Hematopoietic multipotent progenitor cell treated with erythropoietin and hydrocortisone succinate and interleukin-3 and kit ligand, for 8 days (in vitro differentiated cells): ENCODE measurements at regions not wholly inside any gene's neighbourhood (a gene's known extent, or its start where the extent isn't known, plus 50 kb on each side); places are given as distances from the start of the nearest gene placed in this dataset.
"Not testable (repeated sequence)": the region's sequence is repeated elsewhere in the genome, so short reads cannot be mapped to it uniquely, and the experiment has no call there.

ENCODE experiments used
- DNase-seq: peaks from one replicate; pipeline ENCODE4 v3.0.0-alpha.2; 2015

DNA sequence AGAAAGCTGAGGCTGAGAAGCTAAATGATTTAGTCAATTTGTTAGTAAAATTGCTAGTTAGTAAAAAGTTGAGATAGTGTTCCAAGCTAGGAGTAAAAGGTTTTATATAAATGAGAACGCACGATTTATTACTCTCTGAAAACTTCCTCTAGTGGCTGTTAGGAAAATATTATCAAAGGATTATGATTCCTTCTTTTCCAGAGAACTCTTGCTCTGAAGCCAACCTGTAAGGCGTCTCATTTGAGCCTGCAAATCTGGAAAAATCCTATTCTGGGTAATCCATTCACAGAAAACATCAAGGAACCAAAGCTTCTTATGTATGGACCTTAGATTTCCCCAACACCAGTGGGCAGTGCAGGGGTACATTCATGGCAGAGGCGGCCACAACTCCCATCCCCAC lies 252.7 kb downstream of the SOD2 start:
- no peak for DNase-seq

DNA sequence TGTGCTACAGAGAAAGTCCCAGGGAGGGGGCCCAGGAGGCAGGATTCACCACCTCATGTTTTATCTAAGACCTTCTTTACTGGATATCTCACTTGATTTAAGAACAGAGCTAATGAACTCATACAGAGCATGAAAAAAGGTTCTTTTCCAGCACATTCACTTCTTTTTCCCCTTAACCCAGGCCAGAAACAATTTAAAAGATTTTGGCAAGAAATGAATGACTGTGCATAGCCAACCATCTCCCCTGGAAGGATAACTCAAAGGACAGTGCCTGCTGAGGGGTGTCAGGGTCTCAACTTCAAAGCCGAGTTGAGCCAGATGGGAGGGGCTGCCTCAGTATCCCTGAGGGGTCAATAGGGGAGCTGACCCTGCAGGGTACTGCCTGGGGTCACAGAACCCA lies 253.4 kb downstream of the SOD2 start:
- no peak for DNase-seq

DNA sequence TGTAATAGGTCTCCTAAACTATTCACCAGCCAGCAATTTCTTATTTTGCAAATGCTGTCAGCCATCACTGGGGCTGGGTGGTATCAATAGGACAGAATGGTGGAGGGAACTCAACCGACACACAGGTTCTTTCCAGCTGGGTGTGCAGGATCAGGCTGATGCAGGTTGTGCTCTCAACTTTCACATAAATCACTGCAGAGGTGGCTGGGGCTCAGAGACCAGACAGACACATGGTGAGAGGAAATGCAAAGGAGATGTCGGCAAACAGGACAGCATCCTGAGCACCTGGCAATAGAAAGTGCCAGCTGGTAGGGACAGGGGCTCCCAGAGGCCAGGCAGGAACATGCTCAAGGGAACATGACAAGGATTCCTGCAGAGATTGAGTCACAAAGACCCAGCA lies 254.9 kb downstream of the SOD2 start:
- DNase-seq = no peak

DNA sequence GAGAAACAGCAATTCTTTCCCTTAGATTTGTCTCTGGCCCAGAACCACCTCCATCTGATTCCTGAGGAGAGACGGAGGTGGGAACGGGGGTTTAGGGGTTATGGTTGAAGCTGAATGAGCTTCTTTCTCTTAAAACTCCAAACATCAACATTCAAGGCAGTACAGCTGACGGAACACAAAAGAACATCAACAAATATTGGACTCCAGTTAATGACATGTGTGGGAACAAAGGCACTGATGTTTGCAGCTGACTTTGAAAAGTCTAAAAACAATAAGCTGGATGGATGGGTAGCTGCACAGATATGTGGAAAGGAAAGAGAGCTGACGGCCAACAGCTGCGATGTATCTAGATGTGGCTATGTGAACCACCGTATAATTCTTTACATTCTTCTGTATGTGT lies 256.5 kb downstream of the SOD2 start:
- DNase-seq = no peak

DNA sequence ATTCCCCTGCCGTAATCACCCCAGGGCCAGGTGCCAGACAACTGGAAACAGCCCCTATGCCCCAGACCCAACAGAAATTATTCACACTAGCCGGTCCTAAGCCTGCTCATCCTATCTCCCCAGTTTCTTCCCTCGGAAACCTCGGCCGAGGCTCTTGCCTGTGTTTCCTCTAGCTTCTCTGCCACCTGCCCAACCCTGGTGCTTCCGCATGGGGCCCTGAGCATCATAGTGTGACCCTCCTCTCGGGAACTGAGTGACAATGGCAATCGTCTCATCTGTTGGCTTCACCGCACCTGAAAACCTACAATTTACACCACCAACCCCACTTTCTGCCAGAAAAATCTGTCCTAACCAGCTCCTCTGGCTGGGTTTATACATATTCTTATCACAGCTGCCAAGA lies 257.3 kb downstream of the SOD2 start:
- no peak for DNase-seq

DNA sequence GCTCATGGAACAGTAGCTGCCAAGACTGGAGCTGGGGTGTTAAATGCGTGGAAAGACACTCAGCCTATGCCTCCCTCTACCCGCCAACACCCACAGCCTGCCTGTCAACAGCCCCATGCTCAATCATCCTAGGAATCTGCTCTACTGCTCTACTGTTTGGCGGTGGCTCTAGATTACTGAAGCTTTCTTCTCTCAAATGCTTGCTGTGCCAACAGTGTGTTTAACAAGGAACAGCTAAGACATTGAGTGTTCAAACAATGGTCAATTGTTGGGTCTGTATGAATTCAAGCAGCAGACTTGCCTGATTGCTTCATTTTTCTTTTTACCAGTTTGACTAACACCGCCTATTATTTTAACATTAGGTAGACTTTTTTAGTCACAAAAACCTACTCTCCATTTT lies 258.6 kb downstream of the SOD2 start:
- DNase-seq = no peak

DNA sequence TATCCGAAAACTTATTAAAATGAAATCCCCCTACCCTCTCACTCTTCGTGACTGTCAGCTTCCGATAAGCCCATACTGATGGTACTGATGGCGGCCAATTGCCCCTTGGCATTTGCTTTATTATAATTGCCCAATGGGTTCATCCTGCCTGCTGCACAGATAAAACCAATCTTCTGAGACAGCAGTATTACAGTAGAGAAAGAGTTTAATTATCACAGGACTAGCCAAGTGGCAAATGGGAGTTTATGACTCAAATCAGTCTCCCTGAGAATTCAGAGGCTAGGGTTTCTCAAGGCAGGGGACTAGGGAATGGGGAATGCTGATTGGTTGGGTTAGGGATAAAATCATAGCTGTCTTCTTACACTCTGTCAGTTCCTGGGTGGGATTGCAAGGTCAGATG lies 259.5 kb downstream of the SOD2 start:
- no peak for DNase-seq

DNA sequence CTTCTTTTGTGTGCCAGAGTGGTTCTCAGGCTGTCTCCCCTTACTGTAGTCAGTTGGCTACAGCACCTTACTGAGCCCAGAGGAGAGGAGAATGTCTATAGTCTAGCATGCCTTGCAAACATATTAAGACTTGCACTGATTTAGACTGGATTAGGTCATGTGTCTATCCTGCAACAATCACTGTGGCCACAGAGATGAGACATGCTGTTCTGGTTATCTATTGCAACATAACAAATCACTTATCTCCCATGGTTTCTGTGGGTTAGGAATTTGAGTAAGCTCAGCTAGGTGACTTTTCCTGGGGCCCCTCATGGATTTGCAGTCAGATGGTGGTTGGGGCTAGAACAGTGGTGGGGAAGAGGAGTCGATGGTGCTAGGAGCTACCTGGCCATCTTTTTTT lies 261.3 kb downstream of the SOD2 start:
- no peak for DNase-seq

DNA sequence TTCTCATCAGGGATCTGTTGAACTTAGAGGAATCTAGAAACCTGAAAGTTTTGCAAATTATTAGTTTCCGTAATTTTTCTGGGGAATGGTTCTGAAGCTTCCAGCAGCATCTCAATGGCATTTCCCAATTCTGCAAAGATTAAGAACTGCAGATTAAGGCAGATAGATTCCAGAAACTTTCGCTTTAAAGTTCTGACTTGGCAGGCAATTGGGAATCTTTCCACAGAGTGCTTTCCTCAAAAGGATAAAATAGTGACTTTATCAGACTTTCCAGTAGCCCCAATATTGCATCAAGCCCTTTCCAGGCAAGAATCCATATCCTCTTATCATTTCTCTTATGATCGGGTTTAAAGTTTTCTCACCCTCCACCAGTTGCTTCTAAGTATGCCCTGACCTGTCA lies 261.1 kb downstream of the FNDC1 start:
- no peak for DNase-seq

DNA sequence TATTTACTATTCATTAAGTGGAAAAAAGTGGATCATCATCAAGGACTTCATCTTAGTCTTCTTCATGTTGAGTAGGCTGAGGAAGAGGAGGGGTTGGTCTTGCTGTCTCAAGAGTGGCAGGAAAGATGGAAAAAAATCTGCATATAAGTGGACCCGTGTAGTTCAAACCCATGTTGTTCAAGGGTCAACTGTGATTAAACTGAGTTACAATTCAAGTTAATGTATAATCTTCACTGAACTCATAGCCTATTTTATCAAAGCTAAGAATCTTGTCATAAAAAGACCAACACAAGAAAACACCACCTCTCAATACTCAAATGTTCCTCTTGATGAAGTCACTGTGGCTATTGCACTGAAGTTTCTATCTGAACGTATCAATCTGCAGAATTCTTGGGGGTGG lies 260.2 kb downstream of the FNDC1 start:
- DNase-seq = no peak

DNA sequence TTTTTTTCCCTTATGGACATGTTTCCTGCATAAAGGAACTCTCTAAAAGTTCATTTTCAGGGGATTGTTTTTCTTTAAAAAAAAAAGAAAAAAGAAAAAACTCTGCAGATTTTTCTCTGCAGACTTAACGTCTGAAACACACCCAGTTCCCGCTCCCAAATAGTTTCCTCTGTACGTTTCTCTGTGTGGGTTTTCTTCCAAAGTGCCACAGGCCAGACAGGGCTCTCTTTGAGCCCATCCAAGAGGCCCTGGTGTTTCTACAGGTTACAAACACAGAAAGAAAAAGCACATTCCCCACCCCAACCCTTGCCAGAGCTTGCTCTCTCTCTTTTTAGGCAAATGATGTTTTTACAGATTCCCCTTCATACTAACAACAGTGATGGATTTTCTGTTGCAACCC lies 258.6 kb downstream of the FNDC1 start:
- DNase-seq = no peak

DNA sequence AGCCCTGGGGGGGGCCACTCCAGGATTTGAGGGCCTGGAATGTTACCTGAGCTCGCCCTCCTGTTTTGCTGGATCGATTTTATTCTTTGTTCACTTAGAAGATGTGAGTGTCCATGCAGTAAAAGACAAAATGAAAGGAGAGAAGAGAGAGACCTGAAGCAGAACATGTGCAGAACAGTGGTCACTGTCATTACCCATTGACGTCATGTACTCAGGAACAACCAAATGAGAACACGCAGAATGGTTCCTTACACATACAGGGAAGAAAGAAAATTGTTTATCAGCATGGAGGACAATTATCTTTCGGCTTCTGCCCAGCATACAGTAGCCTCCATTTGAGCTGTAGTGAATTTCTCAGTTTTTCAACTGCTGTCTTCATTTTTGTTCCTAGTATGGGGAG lies 258.1 kb downstream of the FNDC1 start:
- no peak for DNase-seq

DNA sequence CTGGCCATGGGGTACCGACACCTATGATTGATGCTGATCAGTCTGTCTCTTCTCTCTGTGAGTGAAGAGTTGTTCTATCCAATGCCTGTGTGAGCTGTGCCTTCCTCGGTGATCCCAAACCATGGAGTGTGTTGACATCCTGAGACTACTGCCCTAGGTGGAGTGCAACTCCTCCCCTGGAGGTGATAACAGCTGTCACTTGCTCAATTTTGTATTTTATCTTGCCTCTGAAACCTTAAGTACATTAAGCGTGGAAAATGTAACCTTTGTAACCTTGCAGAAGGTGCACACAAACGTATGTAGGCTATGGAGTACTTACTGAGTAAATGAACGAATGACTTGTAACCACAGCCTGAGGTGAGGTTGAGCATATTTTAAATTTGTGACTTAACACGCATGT lies 256.2 kb downstream of the FNDC1 start:
- no peak for DNase-seq

DNA sequence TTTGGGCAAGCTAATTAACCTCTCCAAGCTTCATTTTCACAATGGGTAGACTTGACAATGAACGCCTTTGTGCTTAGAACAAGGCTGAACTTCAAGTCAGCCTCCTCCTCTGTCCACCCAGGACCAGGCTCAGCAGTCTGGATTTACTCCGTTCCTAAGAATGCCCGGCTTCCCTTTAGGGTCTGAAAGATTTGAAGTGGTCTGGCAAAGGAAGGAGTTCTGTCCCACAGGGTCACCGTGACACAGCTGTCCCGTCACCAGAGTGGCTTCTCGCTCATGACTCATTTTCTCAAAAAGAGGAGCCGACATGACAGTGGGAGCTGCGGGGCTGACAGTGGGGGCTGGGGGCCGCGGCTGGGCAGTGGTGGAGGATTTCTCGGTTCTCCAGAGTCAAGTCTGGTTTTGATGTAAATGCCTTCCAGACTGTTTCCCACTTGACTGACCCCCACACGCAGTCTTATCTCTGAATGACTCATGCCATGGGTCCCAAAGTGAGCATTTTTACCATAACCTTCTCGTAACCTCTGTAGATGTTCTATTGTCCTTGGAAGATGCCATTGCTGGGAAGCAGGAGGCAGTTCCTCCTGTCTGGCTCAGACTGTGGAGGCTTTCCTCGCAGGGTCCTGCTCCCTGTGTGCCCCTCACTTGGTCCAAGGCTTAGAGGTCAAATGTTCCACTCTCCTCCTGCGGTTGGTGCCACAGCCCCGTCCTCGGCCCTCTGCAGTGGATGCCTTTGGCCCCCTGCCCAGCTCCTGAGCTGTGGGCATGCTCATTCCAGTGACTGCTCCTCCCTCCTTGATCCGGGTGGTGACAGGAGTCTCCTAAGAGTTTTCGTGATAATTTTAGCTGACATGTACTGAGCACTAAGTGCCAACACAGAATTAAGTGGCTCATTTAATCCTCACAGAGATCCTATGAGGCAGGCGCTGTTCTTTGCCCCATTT lies 253.1 kb downstream of the FNDC1 start:
- no peak for DNase-seq

DNA sequence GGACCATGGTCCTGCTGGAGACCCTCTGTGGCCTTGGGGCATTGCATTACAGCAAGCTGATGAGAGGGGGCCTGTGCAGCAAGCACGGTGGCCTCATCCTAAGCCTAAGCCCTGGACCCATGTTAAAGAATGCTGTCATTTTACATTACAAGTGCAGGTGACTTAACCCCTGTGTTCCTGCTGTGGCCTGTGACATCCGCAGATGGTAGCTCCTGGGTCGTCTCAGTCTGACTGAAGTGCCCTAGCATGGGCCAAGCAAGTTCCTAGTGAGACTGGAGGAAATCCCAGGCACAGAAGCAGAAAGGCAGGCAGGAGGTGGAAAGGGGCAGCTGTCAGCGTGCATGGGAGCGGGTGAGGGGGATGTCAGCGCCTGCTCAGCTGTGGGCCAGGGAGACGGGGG lies 252.4 kb downstream of the FNDC1 start:
- no peak for DNase-seq

DNA sequence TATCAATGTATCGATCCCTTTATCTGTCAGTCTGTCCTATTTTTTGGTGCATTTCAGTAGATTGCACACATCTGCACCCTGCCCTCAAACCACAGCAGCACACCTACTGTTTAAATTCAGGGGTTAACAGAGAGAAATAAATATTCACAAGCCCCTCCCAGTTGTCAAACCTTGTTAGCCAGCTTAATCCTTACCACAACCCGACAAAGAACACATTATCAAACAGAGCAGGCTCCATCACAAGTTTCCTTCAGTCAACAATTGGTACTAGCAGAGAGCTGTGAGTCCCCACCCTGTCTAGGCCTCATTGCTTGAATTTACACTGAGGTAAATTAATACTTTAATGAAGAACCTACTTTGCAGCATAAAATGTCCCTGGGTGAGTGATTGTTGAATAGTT lies 249.8 kb downstream of the FNDC1 start:
- no peak for DNase-seq

DNA sequence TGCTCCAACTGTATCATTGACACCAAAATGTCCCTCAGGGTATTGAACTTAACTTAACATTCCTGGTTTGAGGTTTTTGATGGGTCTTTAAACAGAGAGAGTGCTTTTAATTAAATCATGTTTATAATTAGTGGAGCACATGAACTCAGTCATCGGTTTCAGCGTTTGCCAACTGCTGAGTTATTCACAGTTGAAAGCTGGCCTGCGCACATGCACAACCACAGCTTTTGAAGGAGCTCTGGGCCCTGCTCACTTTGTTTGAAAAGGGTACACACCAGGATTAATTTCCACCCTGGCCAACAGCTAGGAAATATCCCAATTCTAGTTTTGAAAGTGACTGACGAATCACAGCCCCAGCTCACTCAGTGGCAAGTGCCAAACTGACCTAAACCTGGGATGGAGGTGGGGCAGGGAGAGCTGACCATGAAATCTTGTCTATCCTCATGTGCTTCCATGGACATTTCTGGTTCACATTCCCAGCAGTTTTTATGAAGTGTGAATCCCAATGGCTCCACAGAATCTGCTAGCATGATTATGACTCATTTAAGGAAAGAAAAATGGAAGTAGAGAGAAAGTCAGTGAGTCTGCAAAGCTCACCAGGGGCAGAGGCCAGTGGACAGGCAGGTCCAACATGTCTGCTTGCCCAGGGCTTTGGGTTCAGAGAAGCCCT lies 247.8 kb downstream of the FNDC1 start:
- no peak for DNase-seq

DNA sequence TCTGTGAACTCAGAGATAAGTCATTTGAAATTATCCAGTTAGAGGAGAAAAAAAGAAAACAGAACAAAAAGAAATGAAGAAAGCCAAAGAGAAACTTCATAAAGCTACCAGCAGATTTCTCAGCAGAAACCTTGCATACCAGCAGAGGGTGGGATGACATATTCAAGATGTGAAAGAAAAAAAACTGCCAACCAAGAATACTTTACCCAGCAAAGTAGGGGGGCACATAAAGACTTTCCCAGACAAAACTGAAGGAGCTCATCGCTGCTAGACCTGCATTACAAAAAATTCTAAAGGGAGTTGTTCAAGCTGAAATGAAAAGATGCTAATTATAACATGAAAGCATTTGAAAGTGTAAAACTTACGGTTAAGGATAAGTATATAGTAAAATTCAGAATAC lies 246.3 kb downstream of the FNDC1 start:
- DNase-seq = no peak

DNA sequence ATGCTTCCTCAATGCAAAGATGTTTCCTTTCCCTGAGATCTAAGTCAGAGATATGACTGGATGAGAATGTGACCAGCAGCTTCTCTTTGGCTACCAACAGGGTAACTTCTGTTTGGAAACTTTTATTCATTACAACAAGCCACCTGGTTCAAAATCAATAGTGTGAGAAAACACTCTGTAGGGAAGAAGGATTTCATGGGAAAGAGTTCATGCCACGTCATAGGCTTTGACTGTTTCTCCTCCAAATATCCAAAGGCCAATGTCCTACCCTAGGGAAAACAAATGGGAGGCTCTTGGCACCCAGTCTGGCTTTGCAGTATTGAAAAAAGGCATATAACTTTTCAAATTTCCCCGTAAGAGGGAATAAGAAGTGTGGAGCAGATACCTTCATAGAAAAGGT lies 245.5 kb downstream of the FNDC1 start:
- no peak for DNase-seq

DNA sequence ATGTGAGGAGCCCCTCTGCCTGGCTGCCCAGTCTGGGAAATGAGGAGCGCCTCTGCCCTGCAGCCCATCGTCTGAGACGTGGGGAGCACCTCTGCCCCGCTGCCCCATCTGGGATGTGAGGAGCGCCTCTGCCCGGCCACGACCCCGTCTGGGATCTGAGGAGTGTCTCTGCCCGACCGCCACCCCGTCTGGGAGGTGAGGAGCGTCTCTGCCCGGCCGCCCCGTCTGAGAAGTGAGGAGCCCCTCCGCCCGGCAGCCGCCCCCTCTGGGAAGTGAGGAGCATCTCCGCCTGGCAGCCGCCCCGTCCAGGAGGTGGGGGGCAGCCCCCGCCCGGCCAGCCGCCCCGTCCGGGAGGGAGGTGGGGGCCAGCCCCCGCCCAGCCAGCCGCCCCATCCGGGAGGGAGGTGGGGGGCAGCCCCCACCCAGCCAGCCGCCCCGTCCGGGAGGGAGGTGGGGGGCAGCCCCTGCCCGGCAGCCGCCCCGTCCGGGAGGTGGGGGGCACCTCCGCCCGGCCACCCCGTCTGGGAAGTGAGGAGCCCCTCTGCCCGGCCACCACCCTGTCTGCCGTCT lies 238.1 kb downstream of the FNDC1 start:
- not testable (repeated sequence) for DNase-seq

DNA sequence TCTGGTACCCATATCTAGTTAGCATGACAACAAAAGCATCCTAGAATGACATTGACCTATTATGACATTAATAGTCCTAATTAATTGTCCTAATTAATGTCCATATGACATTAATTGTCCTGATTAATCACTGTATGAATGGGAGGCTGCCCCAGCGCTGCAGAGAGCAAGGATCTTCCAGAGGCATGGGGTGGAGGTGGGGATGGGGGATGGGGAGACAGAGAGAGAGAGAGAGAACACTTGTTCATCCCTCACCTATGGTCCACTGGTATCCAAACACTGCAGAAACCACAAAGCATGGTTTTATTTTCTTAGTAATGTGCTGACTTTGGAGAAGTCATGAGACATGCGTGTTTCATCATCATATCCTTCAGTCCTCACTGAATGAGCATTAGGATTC lies 235.1 kb downstream of the FNDC1 start:
- no peak for DNase-seq

DNA sequence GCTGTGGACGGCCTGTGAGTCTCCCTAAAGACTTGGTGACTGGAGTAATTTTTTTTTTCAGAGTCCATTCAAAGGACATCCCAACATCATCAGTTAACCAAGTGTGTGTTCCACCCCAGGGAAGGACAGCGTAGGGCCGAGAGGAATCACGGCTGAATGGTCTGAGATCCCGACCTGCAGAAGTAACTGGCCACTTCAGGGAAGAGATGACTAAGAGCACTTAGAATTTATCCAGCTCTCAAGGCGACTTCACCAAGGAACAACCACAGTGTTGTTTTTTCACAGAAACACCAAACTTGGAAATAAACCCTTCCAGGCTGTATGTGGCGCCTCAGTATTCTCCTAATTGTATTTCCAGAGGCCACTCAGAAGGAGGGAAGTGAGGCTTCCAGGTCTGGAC lies 231.6 kb downstream of the FNDC1 start:
- DNase-seq = no peak

DNA sequence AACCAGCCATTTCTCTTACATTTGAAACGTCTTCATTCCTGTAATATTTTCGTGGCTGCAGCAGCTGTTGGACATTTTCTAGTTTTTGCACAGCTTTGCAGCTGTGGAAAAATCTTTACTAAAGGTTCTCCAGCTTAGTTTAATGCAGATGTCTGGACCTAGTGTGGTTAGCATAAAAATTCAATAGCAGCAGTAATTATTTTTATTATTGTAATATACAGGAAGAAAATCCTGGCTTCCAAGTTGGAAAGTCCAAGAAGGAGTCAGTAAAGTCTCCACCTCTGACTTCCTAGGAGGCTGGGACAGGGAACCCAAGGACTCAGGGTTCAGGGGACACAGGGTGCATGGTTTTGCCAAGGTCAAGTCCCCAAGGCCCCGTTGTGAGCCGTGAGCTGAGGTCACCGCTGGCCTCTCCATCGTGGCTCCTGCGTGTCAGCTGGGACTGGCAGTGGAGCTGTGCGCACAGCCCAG lies 230.6 kb downstream of the FNDC1 start:
- DNase-seq = no peak

DNA sequence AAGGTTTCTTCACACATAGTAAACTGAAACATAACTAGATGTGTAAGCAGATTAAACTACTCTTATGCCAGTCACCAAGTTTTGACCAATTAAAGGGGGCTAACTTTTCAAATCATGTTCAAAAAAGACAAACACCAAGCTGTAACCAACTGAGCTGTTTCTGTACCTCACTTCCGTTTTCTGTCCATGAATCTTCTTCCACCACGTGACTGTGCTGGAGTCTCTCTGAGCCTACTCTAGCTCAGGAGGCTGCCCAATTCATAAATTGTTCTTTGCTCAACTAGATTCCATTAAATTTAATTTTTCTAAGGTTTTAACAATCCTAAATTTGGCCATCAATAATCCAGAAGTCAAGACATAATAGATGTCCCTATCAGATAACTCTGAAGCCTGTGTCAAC lies 229.4 kb downstream of the FNDC1 start:
- DNase-seq = no peak
